HPDE6-E6E7 (cell line): ENCODE measurements at regions not wholly inside any gene's neighbourhood (a gene's known extent, or its start where the extent isn't known, plus 50 kb on each side); places are given as distances from the start of the nearest gene placed in this dataset.

Source experiments
- DNase-seq: peaks from one replicate; pipeline ENCODE4 v3.0.0; 2011; ENCODE audit warnings: missing footprints; ENCODE audit errors: extremely low spot score

GRCh38 chr2:129062146-129062912 lies 743.7 kb upstream of the HS6ST1 start:
- DNase-seq, result no peak

GRCh38 chr2:129067070-129067469 lies 748.4 kb upstream of the HS6ST1 start:
- no peak for DNase-seq

GRCh38 chr2:129067953-129068352 lies 749.3 kb upstream of the HS6ST1 start:
- no peak for DNase-seq

- DNase-seq, result no peak
Observed at GRCh38 chr2:129068543-129068942, 749.9 kb upstream of the HS6ST1 start.

- DNase-seq, result no peak
Observed at GRCh38 chr2:129069875-129070594, 751.4 kb upstream of the HS6ST1 start.

GRCh38 chr2:129070663-129071062 lies 752.0 kb upstream of the HS6ST1 start:
- DNase-seq, result no peak

- DNase-seq, result no peak
Observed at GRCh38 chr2:129071531-129071930, 752.9 kb upstream of the HS6ST1 start.

GRCh38 chr2:129074298-129074920 lies 755.7 kb upstream of the HS6ST1 start:
- DNase-seq, result no peak

- DNase-seq, result no peak
Observed at GRCh38 chr2:129078548-129078947, 759.9 kb upstream of the HS6ST1 start.

- DNase-seq, result no peak
Observed at GRCh38 chr2:129080715-129081476, 762.2 kb upstream of the HS6ST1 start.

GRCh38 chr2:129085386-129085785 lies 766.7 kb upstream of the HS6ST1 start:
- DNase-seq, result no peak

GRCh38 chr2:129087133-129087813 lies 768.6 kb upstream of the HS6ST1 start:
- peak; percentile 66 for DNase-seq

- no peak for DNase-seq
Observed at GRCh38 chr2:129091620-129092019, 773.0 kb upstream of the HS6ST1 start.

GRCh38 chr2:129092956-129093355 lies 774.3 kb upstream of the HS6ST1 start:
- DNase-seq, result no peak

GRCh38 chr2:129101186-129101585 lies 782.5 kb upstream of the HS6ST1 start:
- no peak for DNase-seq

GRCh38 chr2:129103936-129104878 lies 785.5 kb upstream of the HS6ST1 start:
- DNase-seq, result no peak

GRCh38 chr2:129112181-129112580 lies 793.5 kb upstream of the HS6ST1 start:
- no peak for DNase-seq

- DNase-seq, result no peak
Observed at GRCh38 chr2:129113776-129114175, 795.1 kb upstream of the HS6ST1 start.

GRCh38 chr2:129117434-129117833 lies 798.8 kb upstream of the HS6ST1 start:
- DNase-seq, result no peak

GRCh38 chr2:129118296-129118695 lies 799.6 kb upstream of the HS6ST1 start:
- no peak for DNase-seq
